ENCODE measurements at regions not wholly inside any gene's neighbourhood (a gene's known extent, or its start where the extent isn't known, plus 50 kb on each side); places are given as distances from the start of the nearest gene placed in this dataset.

DNA sequence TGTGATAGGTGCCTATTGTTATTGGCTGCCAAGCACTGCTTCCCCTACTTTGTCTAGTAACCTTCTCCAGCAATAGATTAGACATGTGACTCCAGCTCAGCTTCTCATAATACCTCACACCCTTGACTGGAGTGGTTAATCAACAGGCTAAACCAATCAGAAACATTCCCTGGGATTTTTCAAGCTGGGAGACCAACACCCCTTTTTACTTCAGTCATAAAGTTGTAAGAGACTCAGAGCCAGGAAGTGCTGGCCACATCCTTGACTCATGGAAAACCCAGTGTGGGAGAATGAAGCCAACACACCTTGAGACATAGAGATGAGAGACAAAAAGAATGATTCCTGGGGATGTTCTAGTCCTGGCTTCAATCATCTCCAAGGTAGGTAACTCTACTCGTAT is 62.6 kb upstream of the HECTD2 start:
- DNase-seq (ENCODE audit: low read depth), result no peak
- no peak overlapping the region for H3K4me3 ChIP-seq (ENCODE audit: low read length)
- TF ChIP-seq, protein P1, sequence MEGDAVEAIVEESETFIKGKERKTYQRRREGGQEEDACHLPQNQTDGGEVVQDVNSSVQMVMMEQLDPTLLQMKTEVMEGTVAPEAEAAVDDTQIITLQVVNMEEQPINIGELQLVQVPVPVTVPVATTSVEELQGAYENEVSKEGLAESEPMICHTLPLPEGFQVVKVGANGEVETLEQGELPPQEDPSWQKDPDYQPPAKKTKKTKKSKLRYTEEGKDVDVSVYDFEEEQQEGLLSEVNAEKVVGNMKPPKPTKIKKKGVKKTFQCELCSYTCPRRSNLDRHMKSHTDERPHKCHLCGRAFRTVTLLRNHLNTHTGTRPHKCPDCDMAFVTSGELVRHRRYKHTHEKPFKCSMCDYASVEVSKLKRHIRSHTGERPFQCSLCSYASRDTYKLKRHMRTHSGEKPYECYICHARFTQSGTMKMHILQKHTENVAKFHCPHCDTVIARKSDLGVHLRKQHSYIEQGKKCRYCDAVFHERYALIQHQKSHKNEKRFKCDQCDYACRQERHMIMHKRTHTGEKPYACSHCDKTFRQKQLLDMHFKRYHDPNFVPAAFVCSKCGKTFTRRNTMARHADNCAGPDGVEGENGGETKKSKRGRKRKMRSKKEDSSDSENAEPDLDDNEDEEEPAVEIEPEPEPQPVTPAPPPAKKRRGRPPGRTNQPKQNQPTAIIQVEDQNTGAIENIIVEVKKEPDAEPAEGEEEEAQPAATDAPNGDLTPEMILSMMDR (conservative IDR thresholded peaks at IDR 0.05; ENCODE audit: low read length), result no peak

DNA sequence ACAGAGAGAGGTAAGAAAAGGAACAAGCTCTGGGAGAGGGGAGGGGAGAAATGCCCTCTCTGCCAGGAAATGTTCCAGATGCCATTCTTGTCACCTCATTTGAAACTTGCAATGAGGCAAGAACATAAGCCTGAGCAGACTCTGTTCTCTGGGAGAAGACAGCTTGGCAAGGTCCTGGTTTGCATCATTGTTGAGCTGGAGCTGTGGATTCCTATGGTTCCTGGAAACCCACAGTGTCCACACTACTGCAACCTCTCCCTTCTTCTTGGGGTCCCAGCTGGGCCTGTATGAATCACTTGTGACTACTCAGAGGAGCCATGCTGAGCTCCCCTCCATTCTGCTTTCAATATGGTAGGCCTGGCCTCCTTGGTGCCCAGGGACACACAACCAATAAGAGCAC is 60.8 kb upstream of the HECTD2 start:
- DNase-seq (ENCODE audit: low read depth), result peak; percentile 99
- H3K4me3 ChIP-seq (ENCODE audit: low read length), result no peak overlapping the region
- TF ChIP-seq, protein P1 (conservative IDR thresholded peaks at IDR 0.05; ENCODE audit: low read length), result no peak

DNA sequence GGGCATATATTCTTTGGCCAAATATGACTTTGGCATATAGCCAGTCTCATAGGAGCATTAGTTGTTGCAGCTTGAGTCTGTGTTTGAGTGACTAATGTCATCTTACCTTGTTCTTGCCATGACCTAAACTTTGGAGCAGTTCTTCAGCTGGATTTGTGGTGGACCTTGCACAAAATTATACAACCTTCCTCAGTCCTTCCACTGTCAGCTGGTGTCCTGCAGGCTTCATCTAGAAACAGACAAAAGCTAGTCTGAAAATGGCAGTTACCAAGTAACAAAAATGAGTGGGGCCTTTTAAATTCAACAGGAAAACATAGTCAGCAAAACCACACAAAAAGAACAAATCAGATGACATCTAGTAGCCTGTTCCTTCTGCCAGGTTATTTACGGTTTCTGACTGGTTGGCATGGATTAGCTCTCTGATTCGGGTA is 59.5 kb upstream of the HECTD2 start:
- H3K4me3 ChIP-seq (ENCODE audit: low read length), result no peak overlapping the region
- peak; percentile 15 for DNase-seq (ENCODE audit: low read depth)
- TF ChIP-seq, protein P1 (conservative IDR thresholded peaks at IDR 0.05; ENCODE audit: low read length), result no peak

DNA sequence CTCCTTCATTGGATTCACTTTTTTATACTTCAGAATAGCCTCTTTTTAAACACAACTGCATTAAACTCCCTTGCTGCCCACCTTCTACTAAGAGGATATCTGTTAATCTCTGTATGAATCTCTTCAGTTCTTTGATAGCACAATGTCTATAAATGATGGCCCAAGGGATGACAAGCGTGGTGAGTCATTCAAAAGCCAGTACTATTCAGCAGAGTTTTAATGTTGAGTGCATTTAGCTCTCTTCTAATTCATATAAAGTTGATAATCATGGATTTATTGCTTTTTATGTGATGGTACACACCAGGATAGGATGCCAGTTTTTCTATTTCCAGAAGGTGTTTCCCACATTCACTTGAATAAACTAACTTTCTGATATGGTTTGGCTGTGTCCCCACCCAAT is 57.4 kb upstream of the HECTD2 start:
- TF ChIP-seq, protein P1 (conservative IDR thresholded peaks at IDR 0.05; ENCODE audit: low read length), result no peak
- DNase-seq (ENCODE audit: low read depth), result no peak
- no peak overlapping the region for H3K4me3 ChIP-seq (ENCODE audit: low read length)

DNA sequence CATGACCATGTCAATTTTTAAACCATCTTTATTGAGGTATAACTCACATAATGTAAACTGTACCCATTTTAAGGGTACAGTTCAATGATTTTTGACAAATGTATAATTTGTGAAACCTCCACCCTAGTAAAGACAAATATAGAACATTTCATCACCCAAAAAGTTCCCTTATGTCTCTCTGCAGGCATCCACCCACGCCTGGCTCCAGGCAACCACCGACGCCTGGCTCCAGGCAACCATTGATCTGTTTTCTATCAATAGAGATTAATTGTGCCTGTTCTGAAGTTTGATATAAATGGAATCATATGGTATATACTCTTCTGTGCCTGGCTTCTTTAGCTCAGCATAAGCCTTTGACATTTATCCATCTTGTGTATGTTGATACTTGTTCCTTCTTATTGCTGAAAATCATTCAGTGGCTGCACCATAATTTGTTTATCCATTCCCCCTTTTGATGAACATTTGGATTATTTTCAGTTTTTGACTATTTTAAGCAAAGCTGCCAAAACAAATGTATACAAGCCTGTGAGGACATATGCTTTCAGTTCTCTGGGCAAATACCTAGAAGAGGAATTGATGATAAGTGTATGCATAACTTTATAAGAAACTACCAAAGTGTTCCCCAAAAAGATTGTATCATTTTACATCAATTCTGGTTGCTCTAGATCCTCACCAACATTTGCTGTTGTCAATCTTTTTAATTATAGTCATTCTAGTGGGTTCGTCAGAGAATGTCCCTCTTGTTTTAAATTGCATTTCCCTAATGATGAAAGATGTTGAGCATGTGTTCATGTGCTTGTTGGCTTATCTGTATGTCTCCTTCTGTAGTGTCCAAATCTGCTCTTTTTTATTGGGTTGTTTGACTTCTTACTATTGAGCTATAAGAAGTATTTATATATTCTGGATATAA is 55.7 kb upstream of the HECTD2 start:
- TF ChIP-seq, protein P1 (conservative IDR thresholded peaks at IDR 0.05; ENCODE audit: low read length), result no peak
- DNase-seq (ENCODE audit: low read depth), result no peak
- no peak overlapping the region for H3K4me3 ChIP-seq (ENCODE audit: low read length)

DNA sequence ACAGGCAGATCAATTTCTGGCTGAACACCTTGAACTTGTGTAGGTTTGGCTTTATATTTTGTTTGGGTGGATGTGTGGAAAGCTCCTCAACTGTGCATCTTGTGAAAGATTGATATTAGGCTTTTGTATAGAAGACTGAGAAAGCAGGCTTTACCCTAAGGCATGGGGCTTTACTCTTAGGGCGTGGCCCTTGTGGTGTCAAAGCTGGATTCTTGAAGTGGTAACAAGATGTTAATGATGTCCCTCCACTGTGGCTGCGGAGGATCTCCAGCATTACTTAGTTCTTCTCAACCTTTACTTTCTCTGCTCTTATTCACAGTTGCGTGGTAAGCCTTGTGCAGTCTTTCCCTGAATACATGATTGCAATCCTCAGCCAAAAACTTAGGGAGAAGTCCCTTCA is 54.1 kb upstream of the HECTD2 start:
- no peak overlapping the region for H3K4me3 ChIP-seq (ENCODE audit: low read length)
- TF ChIP-seq, protein P1 (conservative IDR thresholded peaks at IDR 0.05; ENCODE audit: low read length), result no peak
- no peak for DNase-seq (ENCODE audit: low read depth)

DNA sequence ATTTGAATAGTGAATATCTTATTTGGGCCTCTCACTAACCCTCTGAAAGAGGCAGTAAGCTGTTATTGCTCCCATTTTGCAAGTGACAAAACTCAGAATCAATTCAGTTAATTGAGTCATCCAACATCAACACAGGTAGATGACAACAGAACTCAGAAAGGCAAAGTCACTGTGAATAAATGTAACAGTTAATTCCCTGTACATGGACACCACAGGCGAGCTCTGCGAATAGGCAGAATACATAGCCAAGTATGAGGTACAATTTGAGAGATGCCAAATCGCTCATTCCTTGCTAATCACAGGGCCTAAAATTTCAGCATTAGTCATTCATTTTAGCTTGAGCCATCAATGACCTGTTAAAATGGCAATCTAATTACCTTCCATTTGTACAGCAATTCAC is 52.6 kb upstream of the HECTD2 start:
- no peak overlapping the region for H3K4me3 ChIP-seq (ENCODE audit: low read length)
- DNase-seq (ENCODE audit: low read depth), result no peak
- TF ChIP-seq, protein P1 (conservative IDR thresholded peaks at IDR 0.05; ENCODE audit: low read length), result no peak

Data from AG10803 (cell line).